HG03103 (cell line): ENCODE measurements at regions not wholly inside any gene's neighbourhood (a gene's known extent, or its start where the extent isn't known, plus 50 kb on each side); places are given as distances from the start of the nearest gene placed in this dataset.

ENCODE experiments used
- ATAC-seq: cut with Tn5 transposase; IDR thresholded peaks from one replicate; pipeline ENCODE4 v1.9.1; 2021; ENCODE audit warnings: low read depth; ENCODE audit not compliant: unreplicated experiment

DNA sequence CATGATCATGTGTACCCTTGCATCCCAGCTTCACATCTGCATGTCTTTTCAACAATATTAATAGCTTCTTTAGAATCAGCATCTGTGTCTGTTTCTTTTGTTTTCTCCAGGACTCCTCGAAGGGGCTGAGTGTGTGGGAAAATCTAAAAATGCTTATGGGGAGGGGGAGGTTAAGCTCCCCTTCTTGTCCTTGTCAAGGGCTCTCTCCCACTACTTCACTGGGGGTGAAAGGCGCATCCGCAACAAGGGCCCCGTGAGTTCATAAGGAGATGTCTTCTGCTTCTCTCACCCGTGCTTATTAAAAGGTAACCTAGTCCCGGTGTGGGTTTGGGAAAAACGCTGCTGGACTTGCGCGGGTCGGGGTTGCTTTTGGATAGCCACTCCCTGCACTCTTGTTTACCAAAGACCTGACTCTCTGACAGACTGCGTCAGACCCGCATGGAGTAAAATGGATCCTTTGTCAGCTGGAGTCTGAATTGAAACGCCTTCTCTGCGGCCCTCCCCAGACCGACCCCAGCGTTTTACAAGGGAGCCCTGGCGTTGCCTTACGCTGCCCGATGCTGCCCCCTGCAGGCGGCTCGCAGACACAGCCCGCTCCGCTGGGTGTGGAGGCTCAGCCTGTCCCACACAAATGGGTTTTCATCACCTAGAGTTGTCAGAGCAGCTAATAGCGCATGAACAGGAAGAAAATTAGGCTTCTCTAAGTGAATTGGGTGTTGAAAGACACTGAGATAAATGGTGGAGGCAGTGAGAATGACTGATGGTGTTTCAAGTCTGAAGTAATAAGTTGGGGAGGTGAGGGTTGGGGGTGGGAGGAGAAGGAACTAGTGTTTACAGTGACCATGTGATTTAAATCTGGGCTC, 53.8 kb downstream of the IER5 start:
- ATAC-seq = peak; percentile 67

DNA sequence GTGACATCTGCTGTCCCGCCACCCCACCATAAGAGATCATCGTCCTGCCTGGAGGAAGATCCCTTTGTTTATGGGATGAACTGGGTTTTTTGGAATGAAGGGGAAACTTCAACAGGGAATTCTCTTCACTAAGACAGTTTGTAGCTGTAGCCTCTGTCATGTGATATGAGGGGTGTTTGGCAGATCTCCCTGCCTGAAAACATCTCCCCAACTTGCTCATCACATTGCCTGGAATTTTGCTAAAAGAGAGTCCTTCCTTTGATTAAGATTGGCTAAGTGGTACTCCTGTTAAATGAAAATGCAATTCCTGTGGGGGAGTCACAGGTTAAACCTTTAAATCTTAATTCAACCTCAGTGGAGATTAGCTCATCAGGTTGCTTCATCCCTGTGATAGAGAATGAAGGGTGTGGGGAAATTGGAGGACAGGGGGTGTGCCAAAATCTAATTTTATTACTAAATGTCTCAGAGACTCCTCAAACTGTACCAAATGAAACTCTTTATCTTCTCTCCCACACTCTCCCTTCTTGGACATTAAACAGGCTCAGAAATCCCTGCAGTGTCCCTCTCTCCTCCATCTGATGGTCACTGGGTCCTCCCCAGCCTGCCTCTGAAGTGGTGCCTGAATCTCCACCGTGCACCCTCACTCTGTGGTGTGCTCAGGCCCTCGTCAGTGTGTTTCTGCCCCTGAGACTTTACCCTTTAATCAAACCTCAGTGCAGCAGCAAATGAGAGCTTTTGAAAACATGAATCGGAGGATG, 54.8 kb downstream of the IER5 start:
- ATAC-seq = no peak

DNA sequence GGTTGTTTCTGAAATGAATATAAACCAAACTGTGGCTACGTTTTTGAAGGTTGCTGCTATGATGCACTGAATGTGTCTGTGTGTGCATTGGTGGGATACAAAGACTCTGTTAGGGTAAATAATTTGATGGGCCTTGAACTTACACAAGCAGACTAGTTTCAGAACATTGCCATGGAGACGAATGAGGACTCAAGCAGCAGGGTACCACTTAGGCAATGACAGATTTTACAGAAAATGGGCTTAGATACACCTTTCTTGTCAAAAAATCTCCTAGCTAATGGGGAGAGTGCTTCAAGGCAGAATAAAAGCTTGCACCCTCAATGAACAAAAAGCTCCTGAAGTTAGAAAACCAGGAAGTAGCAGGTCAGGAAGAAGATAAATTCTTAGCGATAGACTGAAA, 55.7 kb downstream of the IER5 start:
- no peak for ATAC-seq

DNA sequence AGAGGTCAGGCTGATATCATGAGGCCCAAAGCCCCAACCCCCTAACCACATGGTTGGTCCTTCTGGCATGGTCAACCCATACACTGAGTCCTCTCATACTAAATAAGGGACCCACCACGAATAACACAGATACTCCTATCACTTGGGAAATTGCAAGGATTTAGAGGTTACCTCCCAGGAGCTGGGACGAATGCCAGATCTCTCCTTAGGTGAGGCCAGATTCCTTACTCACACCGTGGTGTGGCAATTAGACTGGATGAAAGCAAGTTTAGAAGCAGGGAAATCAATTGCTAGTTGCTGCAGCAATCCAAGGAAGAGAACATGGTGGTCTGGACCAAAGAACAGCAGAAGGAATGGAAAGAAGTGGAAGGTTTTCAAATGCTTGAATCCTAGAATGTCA, 60.1 kb downstream of the IER5 start:
- no peak for ATAC-seq

DNA sequence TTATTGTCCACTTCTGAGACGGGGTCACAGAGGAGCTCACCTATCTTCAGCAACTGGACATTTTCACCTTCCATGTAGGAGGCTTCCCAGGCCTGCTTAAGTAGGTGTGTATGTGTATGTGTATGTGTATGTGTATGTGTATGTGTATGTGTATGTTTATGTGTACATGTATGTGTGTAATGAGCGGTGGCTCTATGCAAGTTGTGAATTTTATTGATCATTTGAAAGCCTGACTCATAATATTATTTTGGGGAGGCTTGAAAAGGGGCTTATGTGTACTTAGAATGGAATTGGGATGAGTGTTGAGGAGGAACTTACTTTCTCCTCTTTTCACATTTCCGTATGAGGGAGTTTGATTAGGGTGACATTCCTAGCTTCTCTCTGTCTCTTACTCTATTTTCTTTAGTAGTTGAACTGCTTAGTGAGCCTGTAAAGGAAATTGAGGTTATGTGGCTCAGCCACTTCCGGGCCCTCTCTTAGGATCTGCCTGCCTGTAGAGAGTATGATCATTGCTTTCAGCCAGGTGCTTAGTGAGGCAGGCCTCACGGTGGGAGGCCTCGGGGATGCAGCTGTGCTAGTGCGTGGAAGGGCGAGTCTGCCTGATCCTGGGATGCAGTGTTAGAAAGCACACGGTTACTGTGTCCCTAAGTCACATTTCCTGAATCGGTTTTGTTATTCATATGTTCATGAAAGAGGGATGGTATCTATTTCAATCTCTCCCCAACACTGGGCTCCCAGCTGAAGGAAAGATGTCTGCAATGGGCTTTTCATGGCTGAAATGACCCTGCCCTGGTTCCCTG, 61.0 kb downstream of the IER5 start:
- ATAC-seq = peak; percentile 79

DNA sequence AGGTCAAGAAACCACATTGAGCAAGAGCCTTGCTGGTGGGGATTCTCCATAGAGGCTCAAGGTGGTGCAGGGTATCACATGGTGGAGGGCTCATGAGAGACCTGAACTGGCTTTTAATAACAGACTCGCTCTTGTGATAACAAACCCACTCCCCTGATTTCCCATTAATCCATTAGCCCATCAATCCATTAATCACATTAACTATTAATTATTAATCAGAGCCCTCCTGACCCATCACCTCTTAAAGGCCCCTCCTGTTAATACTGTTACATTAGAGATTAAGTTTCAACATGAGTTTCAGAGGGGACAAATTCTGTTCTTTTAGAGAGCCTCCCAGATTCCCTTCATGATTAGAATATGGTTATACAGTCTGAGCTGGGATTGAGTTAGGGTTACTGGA, 61.8 kb downstream of the IER5 start:
- no peak for ATAC-seq

DNA sequence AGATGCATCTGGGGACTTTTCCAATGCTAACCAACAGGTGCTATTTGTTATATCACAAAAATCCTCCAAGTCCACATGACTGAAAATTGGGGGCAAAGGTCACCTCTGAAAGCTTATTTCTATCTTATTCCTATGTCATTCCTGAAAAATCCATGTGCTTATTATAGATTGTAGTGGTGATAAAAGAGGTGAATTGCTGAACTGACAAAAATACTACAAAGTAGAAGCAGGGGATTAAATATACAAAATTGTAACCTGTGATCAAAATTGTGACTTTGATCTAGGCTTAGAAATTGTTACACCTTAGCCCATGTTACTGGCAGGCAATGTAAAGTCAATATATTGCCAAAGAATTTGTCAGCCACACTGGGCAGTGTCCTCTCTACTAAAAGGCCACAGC, 62.3 kb downstream of the IER5 start:
- no peak for ATAC-seq

DNA sequence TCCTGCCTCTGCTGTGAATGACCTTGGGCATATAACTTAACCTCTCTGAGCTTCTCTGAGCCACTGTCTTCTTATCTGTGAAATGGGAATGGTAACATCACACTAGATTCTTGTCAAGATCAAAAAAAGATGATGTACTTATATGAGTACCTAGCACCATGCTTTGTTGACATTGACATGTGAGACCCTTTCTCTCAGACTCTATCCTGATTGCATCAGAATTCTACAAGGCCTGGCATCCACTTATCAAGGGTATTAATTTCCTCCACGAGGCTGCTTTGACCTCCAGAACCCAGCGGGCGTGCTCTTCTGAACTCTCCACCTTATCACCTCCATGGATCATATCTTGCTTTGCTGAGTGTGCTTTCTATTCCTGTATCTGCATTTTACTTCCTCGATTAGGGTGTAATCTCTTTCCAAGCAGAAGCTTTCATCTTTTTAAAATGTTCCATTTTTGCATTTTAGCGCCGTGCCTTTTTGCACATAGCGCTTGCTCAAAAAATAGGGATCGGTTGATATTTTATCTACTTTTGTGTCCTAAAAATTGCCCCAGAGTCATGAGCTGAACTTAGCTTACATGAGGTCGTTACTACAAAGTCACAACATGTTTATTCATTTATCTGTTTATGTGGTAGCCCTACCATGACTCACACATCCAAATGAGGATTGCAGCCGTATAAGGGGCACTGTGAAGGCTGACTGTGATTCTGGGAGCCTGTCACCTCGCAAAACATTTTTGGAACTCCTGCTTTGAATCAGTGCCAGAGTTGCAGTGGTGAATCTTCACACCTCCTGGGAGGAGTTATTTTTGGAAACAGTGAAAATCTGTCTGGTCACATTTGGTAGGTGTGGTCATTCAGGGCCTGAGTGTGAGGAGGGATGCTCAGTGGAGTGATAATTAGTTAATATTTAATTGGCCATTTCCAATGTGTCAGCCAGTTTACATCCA, 63.2 kb downstream of the IER5 start:
- ATAC-seq = no peak

DNA sequence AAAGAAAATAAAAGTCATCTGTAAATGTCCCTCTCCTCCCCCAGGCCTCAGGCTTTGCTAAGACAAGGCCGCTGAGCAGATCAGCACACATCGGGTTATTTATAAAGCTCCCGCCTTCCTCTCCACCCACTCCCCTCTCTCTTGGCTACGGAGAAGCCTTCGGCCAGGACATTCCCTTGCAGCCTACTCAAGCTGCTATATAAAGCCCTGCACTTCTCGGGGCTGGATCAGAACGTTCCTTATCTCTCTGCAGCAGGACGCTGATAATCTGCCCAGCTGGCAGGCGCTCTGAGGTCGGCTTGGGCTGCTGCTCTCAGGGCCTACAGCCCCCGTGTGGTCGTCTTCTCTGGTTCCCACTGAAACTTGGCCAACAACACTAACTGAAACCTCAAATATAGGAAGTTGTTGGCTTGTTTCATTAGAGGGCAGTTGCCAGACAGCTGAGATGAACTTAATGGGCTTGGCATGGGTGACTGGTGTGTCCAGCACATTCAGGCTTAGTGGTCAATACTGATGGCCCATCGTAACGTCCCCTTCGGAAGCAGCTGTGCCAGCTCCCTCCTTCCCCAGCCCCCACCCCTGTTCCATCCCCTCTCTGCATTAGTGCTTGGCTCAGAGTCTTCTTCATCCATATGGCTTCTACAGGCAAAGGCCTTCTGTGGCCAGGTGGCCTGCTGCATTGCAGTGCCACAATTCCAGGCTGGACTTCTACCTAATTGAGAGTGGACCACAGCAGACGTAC, 64.6 kb downstream of the IER5 start:
- peak; percentile 70 for ATAC-seq

DNA sequence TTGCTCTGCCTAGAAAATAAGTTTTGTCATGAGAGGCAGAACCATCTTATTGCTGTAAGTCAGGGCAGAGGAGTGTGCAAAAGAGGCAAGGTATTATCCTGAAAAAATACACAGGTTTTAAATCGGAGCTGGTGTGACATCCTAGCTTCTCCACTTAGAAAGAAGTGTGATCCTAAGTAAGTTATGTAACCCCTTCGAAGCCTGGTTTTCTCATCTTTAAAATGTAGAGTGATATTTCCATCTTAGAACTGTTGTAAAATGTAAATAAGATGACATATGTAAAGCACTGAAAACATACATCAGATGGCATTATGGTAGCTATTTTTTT, 65.1 kb downstream of the IER5 start:
- no peak for ATAC-seq

DNA sequence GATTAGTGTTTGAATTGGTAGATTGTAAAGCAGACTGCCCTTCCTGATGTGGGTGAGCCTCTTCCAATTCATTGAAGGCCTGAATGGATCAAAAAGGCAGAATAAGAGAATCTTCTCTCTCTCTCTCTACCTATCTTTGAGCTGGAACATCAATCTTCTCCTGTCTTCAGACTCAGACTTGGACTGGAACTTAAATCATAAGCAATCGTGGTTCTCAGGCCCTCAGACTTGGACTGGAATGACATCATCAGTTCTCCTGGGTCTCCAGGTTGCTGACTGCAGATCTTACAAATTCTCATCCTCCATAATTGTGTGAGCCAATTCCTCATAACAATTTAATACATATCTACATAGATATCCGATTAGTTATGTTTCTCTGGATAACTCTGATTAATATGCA, 66.8 kb downstream of the IER5 start:
- ATAC-seq = no peak

DNA sequence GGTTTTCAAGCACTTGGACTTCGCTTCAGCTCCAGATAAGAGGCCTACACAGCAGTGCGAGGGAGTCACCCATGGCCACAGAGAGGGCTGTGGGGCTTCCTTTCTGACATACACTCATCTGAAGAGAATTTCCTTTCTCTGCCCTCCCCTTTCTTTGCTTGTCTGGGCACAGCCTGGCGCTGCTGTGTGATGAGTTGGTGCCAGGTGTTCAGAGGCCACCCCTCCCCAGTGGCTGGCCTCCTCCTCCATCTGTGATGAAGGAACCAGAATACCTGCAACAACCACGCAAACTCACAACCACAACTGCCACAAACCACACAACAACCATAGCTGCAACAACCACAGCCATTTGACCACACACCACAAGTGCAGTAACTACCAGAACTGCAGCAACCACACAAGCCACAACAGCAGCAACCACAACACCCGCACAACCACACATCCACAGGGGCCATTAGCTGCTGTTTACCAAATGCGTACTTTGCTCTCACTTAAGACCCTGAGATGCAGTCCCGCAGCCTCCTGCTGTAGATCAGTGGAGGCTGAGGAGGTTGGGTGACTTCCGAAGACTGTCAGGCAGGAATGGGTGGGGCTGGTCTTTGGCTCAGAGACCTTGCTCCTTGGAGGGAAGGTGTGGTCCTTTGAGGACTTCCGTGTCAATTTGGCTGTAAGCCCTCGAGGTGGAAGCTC, 71.1 kb downstream of the IER5 start:
- ATAC-seq = no peak

DNA sequence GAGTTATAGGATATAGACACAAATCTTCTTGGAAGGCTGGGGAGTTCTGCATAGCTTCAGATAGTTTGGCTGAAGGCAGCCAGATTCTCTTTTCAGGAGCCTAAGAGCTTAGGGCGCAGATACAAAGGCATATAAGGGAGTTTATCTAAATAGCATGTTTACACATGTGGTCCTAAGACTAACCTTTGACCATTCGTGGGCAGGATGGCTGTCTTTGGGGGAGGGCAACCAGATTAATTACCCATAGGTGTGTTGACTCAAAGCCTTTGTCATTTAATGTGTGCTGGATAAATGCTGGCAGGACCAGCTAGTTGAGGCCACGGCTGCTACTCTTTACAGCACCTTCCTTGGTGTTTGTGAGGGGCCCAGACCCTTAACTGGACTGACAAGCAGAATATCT, 71.8 kb downstream of the IER5 start:
- ATAC-seq = no peak

DNA sequence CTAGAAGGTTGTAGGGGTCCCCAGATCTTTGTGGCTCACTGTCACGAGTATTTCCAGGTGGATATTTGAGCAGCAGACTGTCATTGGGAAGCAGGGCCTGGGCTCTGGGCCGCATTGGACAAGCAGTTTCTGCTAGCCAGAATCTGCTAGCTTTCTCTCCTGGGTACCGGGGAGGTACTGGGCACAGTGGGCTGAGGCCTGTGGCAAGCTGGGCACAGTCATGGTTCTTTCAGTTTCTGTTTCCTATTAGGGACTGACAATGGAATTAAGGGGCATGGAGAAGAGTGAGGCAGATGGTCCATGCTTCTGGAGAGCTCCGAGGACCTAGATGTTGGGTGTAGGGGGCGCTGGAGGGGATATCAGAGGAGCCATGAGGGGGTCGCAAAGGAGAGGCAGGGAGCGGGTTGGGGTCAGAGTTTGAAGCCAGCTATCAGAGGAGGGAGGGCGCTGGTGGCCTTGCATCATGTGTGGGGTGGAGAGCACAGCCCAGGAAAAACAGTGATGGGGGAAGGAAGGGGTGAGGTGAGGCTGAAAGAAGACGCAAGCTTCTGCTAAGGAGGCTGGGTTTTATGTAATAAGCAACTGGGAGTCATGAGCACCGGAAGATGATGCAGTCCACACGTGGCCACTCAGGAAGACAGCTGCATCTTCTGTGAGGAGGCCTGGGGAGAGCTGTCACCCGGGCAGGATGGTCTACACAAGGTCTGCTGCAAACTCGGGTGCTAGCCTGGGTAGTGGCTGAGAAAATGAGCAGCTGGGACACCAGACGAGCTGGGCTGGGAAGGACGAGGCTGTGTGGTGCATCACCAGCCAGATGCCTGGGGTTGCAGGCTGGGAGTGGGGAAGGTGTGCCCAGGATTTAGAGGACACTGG, 72.7 kb downstream of the IER5 start:
- ATAC-seq = no peak

DNA sequence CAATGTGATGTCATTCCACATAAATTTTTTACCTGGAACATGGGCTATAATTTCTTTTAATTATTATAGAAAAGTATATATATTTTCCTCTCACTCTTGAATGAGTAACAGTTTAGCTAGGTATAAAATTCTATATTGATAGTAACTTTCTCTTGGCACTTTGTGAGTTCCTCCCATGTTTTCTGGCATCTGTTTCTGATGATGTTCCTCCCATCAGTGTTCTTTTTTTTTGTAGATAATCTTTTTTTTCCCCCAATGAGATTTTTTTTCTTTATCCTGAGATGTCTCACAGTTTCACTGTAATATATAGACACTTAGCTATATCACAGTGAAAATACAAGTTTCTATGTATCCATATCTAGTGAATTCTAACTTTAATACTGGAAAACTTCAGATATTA, 75.2 kb downstream of the IER5 start:
- ATAC-seq = no peak

DNA sequence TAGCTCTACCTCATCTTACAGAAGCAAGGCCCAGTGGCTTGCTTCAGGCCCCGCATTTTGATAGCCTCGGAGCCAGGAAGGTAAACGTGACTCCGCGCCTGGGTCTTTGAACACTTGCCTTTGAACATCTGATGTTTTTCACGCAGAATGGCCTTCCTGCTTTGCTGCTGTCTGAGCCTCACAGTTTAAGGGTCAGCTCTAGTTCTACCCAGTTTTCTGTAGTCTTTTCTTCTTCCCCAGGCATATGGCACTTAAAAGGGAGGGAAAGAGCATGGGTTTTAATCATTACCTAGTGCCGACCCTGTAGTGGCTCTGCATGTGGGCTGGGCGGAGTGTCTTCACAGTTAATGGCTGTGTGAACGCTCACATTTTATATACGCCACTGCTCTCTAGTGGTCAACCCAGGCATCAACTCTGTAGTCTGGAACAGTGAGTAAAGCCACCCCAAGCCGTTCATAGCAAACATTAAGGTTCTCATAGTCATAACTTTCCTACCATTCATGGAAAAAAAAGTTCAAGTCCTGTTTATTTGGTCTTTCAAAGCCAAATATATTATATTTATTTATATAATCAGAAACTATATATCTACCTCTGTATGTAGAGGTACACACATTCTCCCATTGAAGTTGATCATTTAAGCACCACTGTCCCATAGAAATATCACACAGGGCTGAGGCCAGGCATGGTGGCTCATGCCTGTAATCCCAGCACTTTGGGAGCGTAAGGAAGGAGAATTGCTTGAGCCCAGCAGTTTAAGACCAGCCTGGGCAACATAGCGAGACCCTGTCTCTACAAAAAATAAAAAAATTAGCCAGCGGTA, 78.1 kb downstream of the IER5 start:
- ATAC-seq = peak; percentile 96

DNA sequence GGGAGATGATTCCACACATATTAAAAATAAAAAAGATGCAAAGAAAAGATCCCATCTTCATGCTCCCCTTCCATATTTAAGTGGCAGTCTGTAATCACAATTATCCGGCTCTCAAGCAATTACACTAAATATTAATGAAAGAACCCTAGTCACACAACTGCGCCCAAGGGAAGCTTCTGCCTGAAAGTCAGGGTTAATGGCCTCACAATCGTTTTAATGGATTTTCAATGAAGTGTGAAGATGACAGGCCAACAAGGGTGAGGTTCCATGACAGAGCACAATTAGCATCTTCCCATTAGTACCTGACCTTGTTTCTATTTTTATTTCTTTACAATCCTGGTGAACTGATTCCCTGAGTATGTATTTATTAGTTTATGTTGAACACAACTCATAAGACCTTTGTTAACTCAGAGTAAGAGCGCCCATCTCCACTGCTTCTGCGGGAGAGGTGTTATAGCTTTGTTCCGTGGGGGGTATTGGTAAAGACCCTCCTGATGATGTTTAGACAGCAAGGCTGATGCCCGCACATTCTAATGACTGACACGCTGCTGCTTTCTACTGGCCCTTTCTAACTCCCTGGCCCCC, 80.9 kb downstream of the IER5 start:
- ATAC-seq = no peak
